Stomach smooth muscle (tissue), 2 donors: ENCODE measurements at regions not wholly inside any gene's neighbourhood (a gene's known extent, or its start where the extent isn't known, plus 50 kb on each side); places are given as distances from the start of the nearest gene placed in this dataset.

Source experiments
- H3K27ac ChIP-seq: one replicate; pipeline ENCODE4 v1.7.0; 2013; ENCODE audit warnings: mild to moderate bottlenecking, low read length, inconsistent platforms
- H3K27me3 ChIP-seq, 2 donors: one replicate each; pipeline ENCODE4 v1.7.0; 2013; ENCODE audit warnings: low read length in 2 of 2; ENCODE audit not compliant: insufficient read depth in 2 of 2, control insufficient read depth in 1 of 2
- H3K36me3 ChIP-seq, 2 donors: one replicate each; pipeline ENCODE4 v1.7.0; 2013; ENCODE audit warnings: low read length in 2 of 2; ENCODE audit not compliant: control insufficient read depth in 2 of 2, insufficient read depth in 2 of 2
- H3K4me1 ChIP-seq: one replicate; pipeline ENCODE4 v1.7.0; 2013; ENCODE audit warnings: low read length; ENCODE audit not compliant: control insufficient read depth, insufficient read depth
- H3K4me3 ChIP-seq, 2 donors: one replicate each; pipeline ENCODE4 v1.7.0; 2013; ENCODE audit warnings: low read length in 2 of 2
- H3K9ac ChIP-seq, 2 donors: one replicate each; pipeline ENCODE4 v1.7.0; 2013; ENCODE audit warnings: low read length in 2 of 2, mild to moderate bottlenecking in 1 of 2
- H3K9me3 ChIP-seq, 2 donors: one replicate each; pipeline ENCODE4 v1.7.0; 2013; ENCODE audit warnings: low read length in 2 of 2; ENCODE audit not compliant: control insufficient read depth in 2 of 2
- donor health status: healthy.
- donor health status: Pancreatic carcinoma.

DNA sequence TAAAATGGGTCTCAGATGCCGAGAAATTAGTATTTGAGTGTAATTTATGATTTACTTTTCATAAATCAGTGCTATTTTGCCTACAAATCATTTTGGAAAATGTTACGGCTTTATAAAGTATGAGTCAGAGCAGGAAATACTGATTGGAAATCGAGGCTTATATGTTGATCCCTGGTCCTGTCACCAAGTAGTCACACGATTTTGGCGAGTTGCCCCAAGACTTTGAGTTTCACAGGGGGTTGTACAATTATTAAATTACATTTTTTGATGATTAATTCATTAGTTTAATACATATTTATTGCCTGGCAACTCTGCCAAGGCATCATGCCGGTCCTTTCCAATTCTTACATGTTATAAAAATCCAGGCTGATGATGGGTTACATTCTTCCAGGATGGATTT, 443.9 kb upstream of the KLF4 start:
- H3K9ac ChIP-seq: no peak overlapping the region
- no peaks in the 10 kb centered on the region for H3K4me1 ChIP-seq
- H3K4me3 ChIP-seq: no peak overlapping the region
- no peak overlapping the region for H3K27ac ChIP-seq
- H3K27me3 ChIP-seq: no peaks in the 10 kb centered on the region
- no peaks in the 10 kb centered on the region for H3K36me3 ChIP-seq
- H3K9me3 ChIP-seq: no peaks in the 10 kb centered on the region

DNA sequence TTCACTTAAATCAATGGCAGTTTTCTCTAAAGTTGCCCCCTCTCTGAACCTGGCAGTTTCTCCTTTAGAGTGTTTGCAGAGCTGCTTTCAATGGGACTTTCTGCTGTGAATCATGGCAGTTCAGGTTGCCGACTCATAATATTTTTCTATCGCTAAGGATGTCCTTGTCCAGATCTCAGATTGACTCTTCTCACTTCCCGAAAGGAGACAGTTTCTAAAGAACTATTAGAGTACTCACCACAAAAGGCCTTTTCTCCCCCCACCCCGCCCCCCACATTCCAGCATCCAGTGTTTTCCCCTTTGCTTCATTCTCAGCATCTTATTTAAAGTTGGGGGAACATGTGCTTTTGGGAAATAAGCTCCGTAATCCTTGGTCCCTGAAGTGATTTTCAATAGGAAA, 443.5 kb upstream of the KLF4 start:
- Histone ChIP-seq H3K9ac (no peak overlapping the region), H3K4me3 (no peak overlapping the region), H3K27ac (no peak overlapping the region), H3K27me3 (no peaks in the 10 kb centered on the region), H3K9me3 (no peaks in the 10 kb centered on the region), H3K4me1 (no peaks in the 10 kb centered on the region), H3K36me3 (no peaks in the 10 kb centered on the region)

DNA sequence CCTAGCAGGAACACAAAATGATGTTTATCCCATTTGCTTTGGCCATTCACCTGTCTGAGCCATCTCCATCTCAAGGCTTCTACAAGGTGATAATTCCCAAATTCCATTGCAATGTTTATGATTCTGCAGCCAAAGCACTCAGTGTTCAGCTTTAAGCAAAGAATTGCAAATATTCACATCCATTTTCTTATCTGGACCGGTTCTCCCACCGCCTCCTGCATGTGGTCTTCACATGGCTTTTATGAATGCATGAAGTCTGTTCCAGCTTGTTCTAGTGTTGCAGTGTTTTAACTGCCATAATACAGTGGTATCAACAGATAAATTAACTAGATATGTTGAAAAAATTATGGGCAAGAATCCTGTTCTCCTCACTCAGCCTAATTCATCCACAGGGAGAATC, 443.0 kb upstream of the KLF4 start:
- H3K9me3 ChIP-seq: no peaks in the 10 kb centered on the region

DNA sequence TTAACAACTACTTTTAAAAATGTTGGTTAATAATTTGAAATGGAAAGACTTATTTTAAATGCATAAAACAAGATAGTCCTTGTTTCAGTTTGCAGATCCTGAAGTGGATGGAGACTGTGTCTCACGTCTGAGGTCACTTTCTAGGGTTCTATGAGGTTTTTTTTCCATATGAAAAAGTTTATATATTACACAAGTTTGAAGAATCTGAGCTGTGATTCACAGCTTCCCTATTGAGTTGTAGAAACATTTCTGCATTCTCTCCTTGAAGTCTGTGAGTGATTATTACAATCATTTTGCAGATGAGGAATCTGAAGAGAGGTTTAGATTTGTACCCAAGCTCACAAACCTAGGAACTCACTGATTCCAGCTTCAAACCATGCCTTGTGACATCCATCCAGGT, 442.5 kb upstream of the KLF4 start:
- no peaks in the 10 kb centered on the region for H3K27me3 ChIP-seq
- H3K9me3 ChIP-seq: no peaks in the 10 kb centered on the region
- H3K27ac ChIP-seq: no peak overlapping the region
- H3K36me3 ChIP-seq: no peaks in the 10 kb centered on the region
- H3K4me3 ChIP-seq: no peak overlapping the region
- no peaks in the 10 kb centered on the region for H3K4me1 ChIP-seq
- no peak overlapping the region for H3K9ac ChIP-seq

More for the DNA sequence above, 443.0 kb upstream of the KLF4 start:
- Histone ChIP-seq H3K36me3 (no peaks in the 10 kb centered on the region), H3K27ac (no peak overlapping the region), H3K4me1 (no peaks in the 10 kb centered on the region), H3K4me3 (no peak overlapping the region), H3K27me3 (no peaks in the 10 kb centered on the region), H3K9ac (no peak overlapping the region)

DNA sequence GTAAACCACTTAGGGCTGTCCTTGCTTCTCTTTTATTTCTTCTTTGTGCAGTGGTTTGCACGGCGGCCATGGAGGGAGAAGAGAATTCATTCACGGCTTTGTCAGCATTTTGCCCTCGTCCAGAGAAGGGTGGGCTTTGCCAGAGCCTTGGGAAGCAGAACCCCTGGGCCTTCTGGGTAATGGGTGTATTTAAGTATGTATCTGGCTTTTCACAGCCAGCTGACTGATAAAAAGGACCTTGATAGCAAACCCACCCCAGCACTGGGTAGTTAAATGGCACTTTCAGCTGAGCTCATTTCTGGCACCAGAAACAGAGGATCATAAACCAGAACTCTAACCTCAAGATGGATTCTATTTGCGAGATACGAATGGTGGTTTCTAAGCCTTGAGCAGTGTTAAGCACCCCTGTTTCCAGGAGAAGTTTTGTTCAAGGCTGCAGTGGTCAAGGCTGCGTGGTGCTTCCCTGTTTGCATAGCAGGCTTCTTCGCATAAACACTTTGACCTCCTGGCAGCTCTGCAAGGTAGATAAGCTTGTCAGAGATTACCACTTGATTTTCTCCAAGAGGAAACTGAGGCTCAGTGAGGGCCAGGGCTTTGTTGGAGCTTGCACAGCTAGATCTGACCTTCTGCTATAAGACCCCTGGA, 441.6 kb upstream of the KLF4 start:
- no peak overlapping the region for H3K27ac ChIP-seq
- H3K4me3 ChIP-seq: no peak overlapping the region
- no peaks in the 10 kb centered on the region for H3K27me3 ChIP-seq
- no peak overlapping the region for H3K9ac ChIP-seq
- H3K9me3 ChIP-seq: no peaks in the 10 kb centered on the region
- H3K4me1 ChIP-seq: no peaks in the 10 kb centered on the region
- H3K36me3 ChIP-seq: no peaks in the 10 kb centered on the region

DNA sequence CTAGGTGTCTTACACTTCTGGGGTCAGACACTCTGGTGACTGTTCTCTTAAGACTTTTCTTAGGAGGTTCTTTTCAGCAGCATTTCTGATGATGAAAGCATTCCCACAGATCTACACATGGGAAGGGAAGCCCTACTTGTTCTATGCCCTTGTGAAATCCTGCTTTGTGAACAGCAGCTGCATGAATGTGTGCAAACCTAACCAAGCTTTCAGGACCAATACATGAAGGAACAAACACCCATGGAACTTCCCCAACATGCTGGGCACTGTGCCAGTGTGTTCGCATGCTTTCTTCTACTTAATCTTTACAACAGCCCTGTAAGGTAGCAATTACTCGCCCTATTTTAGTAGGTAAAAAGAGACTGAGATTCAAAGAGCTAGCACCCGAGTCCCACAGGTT, 439.9 kb upstream of the KLF4 start:
- Histone ChIP-seq H3K4me3 (no peak overlapping the region), H3K4me1 (no peaks in the 10 kb centered on the region), H3K9me3 (peaks cover 0 to 3% of the 10 kb centered on the region in 2 donors), H3K27ac (no peak overlapping the region), H3K36me3 (no peaks in the 10 kb centered on the region), H3K27me3 (no peaks in the 10 kb centered on the region), H3K9ac (no peak overlapping the region)

DNA sequence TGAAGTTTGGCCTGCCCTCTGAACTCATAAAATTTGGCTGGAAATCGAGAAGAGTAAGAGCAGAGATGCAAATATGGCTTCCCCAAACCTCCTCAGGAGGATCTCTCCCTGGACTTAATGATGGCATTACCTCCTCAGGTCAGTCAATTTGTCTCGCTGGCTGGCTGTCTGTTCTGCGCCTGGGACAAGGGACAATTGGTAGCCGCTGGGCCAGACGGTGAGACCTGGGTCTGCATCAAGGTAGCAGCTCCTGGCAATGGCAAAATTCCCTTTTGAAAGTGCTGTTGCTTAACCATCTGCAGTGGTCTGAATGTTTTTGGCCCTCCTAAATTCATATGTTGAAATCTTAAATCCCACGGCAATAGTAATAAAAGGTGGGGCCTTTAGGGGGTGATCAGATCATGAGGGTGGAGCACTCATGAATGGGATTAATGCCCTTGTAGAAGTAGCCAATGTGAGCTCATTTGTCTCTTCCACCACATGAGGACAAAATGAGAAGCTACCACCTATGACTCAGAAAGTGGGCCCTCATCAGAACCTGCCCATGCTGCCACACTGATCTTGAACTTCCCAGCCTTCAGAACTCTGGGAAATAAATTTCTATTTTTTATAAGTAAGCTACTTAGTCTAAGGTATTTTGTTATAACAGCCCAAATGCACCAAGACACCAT, 439.3 kb upstream of the KLF4 start:
- Histone ChIP-seq H3K4me3 (no peak overlapping the region), H3K27ac (no peak overlapping the region), H3K9me3 (peaks cover 0 to 7% of the 10 kb centered on the region in 2 donors), H3K9ac (no peak overlapping the region), H3K4me1 (no peaks in the 10 kb centered on the region), H3K36me3 (no peaks in the 10 kb centered on the region), H3K27me3 (no peaks in the 10 kb centered on the region)

DNA sequence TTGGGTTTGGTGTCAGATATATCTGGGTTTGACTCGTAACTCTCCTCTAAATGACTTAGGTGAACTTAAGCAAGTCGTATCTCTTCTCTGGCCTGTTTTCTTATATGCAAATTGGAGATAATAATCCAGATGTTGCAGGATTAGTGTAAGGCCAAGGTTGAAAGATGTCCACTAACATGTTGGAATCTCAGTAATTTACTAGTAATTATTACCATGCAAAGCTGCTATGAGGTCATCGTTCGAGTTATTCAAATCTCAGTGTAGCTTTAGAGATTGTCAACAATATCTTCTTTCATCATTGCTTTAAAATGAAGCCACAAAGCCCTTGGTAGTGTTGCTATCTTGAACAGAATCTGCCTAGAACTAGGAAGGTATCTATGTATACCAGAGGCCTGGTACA, 437.7 kb upstream of the KLF4 start:
- Histone ChIP-seq H3K36me3 (no peaks in the 10 kb centered on the region), H3K27me3 (no peaks in the 10 kb centered on the region), H3K4me1 (no peaks in the 10 kb centered on the region), H3K27ac (no peak overlapping the region), H3K9ac (no peak overlapping the region), H3K9me3 (peaks cover 5 to 8% of the 10 kb centered on the region in 2 donors), H3K4me3 (no peak overlapping the region)

DNA sequence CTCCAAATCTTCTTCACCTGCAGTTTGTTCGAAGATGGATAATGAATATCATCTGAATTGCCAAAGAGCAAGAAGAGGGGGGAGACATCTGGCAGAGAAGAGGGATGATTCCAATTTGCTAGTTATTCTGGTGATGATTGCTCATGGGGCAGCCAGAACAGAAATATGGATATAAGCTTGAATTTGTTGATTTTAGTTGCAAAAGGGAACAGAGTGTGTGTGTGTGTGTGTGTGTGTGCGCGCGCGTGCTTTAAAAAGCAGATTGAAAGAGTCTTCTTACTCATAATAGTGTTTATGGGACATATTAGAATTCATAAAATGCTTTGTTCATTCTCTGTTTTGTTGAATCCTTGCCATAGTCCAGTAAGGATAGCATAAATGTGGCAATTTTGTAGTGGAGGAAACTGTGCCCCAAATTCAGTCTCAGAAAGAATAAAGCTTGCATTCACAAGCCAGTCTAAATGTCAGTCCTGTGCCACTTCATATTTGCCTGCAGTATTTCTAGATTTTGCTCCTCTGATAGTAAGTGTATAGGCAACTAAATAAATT, 436.3 kb upstream of the KLF4 start:
- H3K4me3 ChIP-seq: no peak overlapping the region
- no peak overlapping the region for H3K9ac ChIP-seq
- H3K27ac ChIP-seq: no peak overlapping the region
- no peaks in the 10 kb centered on the region for H3K4me1 ChIP-seq
- no peaks in the 10 kb centered on the region for H3K27me3 ChIP-seq
- peaks cover 5 to 8% of the 10 kb centered on the region in 2 donors for H3K9me3 ChIP-seq
- H3K36me3 ChIP-seq: no peaks in the 10 kb centered on the region

DNA sequence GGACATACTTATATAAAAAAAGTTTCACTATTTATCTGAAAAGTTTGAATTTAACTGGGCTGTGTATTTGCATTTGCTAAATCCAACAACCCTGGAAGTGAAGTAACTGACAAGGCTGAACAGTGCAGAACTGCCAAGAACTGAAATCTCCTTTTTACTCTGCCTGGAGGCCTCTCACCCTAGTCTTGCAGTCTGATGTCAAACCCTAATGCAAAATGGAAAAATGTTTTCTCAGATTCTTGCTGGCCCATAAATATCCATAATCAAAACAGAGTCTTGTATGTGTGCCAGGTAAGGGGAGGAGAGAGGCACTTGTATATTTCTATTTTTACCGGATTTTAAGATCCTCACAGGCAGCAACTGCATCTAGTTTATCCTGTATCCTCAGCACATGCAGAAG, 432.7 kb upstream of the KLF4 start:
- no peaks in the 10 kb centered on the region for H3K27me3 ChIP-seq
- H3K9me3 ChIP-seq: peaks cover 5 to 8% of the 10 kb centered on the region in 2 donors
- no peak overlapping the region for H3K4me3 ChIP-seq
- H3K4me1 ChIP-seq: peaks cover 8% of the 10 kb centered on the region
- H3K27ac ChIP-seq: no peak overlapping the region
- no peak overlapping the region for H3K9ac ChIP-seq
- H3K36me3 ChIP-seq: no peaks in the 10 kb centered on the region

DNA sequence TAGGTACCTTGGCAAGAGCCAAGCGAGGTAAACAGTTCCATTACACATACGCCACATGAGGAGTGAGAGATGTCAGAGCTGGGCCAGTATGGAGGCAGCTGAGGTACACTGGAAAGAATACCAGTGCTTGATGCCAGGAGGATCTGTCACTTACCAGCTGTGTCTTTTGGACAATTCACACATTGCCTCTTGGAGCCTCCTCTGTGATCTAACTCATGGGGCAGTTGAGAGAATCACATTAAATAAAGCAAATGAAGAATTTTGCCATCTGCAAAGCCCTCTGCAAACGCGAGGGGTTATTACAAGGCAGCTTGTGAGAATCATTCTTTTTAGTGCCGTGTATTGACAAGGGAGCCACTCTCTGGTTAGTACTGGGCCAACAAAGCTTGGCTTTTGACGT, 429.7 kb upstream of the KLF4 start:
- H3K9ac ChIP-seq: no peak overlapping the region

More for the DNA sequence above, 429.7 kb upstream of the KLF4 start:
- Histone ChIP-seq H3K4me1 (peaks cover 8% of the 10 kb centered on the region), H3K9me3 (peaks cover 4 to 5% of the 10 kb centered on the region in 2 donors), H3K36me3 (no peaks in the 10 kb centered on the region), H3K27me3 (no peaks in the 10 kb centered on the region), H3K4me3 (no peak overlapping the region), H3K27ac (no peak overlapping the region)
